AG10803 (cell line): ENCODE measurements at regions not wholly inside any gene's neighbourhood (a gene's known extent, or its start where the extent isn't known, plus 50 kb on each side); places are given as distances from the start of the nearest gene placed in this dataset.

Source experiments
- DNase-seq: peaks from one replicate; pipeline ENCODE4 v3.0.0; 2010; ENCODE audit warnings: low read depth
- H3K4me3 ChIP-seq: 2 replicates; pipeline ENCODE4 v1.5.1; 2011; ENCODE audit warnings: mild to moderate bottlenecking, low read length, control low read depth
- CTCF ChIP-seq: conservative IDR thresholded peaks from 2 replicates; pipeline ENCODE4 v1.5.1; 2011; ENCODE audit warnings: mild to moderate bottlenecking, low read length, control low read depth, inconsistent platforms

GRCh38 chr18:37668971-37669747, 103.6 kb upstream of the CELF4 start:
- TF ChIP-seq CTCF, result no peak
- no peak for DNase-seq
- no peak overlapping the region for H3K4me3 ChIP-seq

- no peak overlapping the region for H3K4me3 ChIP-seq
- no peak for DNase-seq
- no peak for TF ChIP-seq CTCF
Measured at GRCh38 chr18:37667836-37668235, 102.2 kb upstream of the CELF4 start.

- H3K4me3 ChIP-seq, result no peak overlapping the region
- DNase-seq, result no peak
- TF ChIP-seq CTCF, result no peak
Measured at GRCh38 chr18:37666991-37667390, 101.4 kb upstream of the CELF4 start.

GRCh38 chr18:37666451-37666850, 100.9 kb upstream of the CELF4 start:
- no peak for DNase-seq
- no peak for TF ChIP-seq CTCF
- no peak overlapping the region for H3K4me3 ChIP-seq

GRCh38 chr18:37665346-37665745, 99.7 kb upstream of the CELF4 start:
- TF ChIP-seq CTCF, result no peak
- DNase-seq, result no peak
- no peak overlapping the region for H3K4me3 ChIP-seq

GRCh38 chr18:37663446-37663845, 97.8 kb upstream of the CELF4 start:
- no peak overlapping the region for H3K4me3 ChIP-seq
- TF ChIP-seq CTCF, result no peak
- no peak for DNase-seq

GRCh38 chr18:37662546-37663339, 97.1 kb upstream of the CELF4 start:
- no peak overlapping the region for H3K4me3 ChIP-seq
- no peak for DNase-seq
- TF ChIP-seq CTCF, result no peak
